HEK293 (cell line): ENCODE measurements at regions not wholly inside any gene's neighbourhood (a gene's known extent, or its start where the extent isn't known, plus 50 kb on each side); places are given as distances from the start of the nearest gene placed in this dataset.

Experiments
- CTCF ChIA-PET: fragments of 350-600 bp; formaldehyde crosslinking; extraction: SDS; loops from one replicate; lab custom pipeline; 2021; ENCODE audit warnings: antibody characterized with exemption; lab: Yijun Ruan, JAX
- POLR2A ChIA-PET: fragments of 300-600 bp; formaldehyde crosslinking; extraction: SDS; loops from one replicate; lab custom pipeline; 2020; ENCODE audit warnings: antibody characterized with exemption, inconsistent platforms; lab: Yijun Ruan, JAX
- H3K27ac ChIP-seq: fragments of 200-500 bp; sonication (Bioruptor generic); 2 replicates; pipeline ENCODE4 v1.5.1; 2014; ENCODE audit warnings: low read depth, low read length, control low read depth, inconsistent platforms; ENCODE audit errors: extremely low read depth
- H3K36me3 ChIP-seq, 2 experiments: fragments of 200-500 bp in 1 of 2; sonication (Bioruptor generic) in 1 of 2; 1 replicate in 1 of 2; 2 replicates in 1 of 2; pipeline ENCODE4 v1.5.1; 2014 to 2017; ENCODE audit warnings: inconsistent platforms in 2 of 2, low read length in 2 of 2; ENCODE audit not compliant: control insufficient read depth in 2 of 2, insufficient read depth in 1 of 2
- H3K4me1 ChIP-seq: fragments of 200-500 bp; sonication (Bioruptor generic); 2 replicates; pipeline ENCODE4 v1.5.1; 2014; ENCODE audit warnings: mild to moderate bottlenecking, low read length, inconsistent platforms; ENCODE audit not compliant: control insufficient read depth, insufficient read depth
- H3K4me3 ChIP-seq: 2 replicates; pipeline ENCODE4 v1.5.1; 2011; ENCODE audit warnings: low read depth, mild to moderate bottlenecking, control low read depth, low read length, moderate library complexity
- H3K9me3 ChIP-seq: fragments of 200-500 bp; sonication (Bioruptor generic); 2 replicates; pipeline ENCODE4 v1.5.1; 2014; ENCODE audit warnings: low read depth, low read length, inconsistent platforms; ENCODE audit not compliant: control insufficient read depth, insufficient read depth
- ELK4 ChIP-seq: IDR thresholded peaks from 2 replicates; pipeline ENCODE4 v1.6.1; 2011; ENCODE audit warnings: mild to moderate bottlenecking, low read depth, low read length, borderline replicate concordance
- GLI4 ChIP-seq: fragments of 450-650 bp; formaldehyde crosslinking; IDR thresholded peaks from 2 replicates; pipeline ENCODE4 v1.5.1; 2016; ENCODE audit warnings: missing biosample characterization, missing genetic modification characterization
- GLIS1 ChIP-seq: fragments of 450-650 bp; formaldehyde crosslinking; IDR thresholded peaks from 2 replicates; pipeline ENCODE4 v1.5.1; 2016; ENCODE audit warnings: missing biosample characterization, missing genetic modification characterization
- HOXD13 ChIP-seq: sonication (generic); formaldehyde crosslinking; IDR thresholded peaks from 2 replicates; pipeline ENCODE4 v1.8.0; 2022; ENCODE audit warnings: missing genetic modification reagents, borderline replicate concordance
- INSM2 ChIP-seq: fragments of 450-650 bp; formaldehyde crosslinking; IDR thresholded peaks from 2 replicates; pipeline ENCODE4 v1.5.1; 2016; ENCODE audit warnings: missing biosample characterization, missing genetic modification characterization
- KLF1 ChIP-seq: fragments of 450-650 bp; formaldehyde crosslinking; IDR thresholded peaks from 2 replicates; pipeline ENCODE4 v1.5.1; 2016; ENCODE audit warnings: missing biosample characterization, missing genetic modification characterization
- SCRT1 ChIP-seq: fragments of 450-650 bp; formaldehyde crosslinking; IDR thresholded peaks from 2 replicates; pipeline ENCODE4 v1.5.1; 2016; ENCODE audit warnings: missing biosample characterization, missing genetic modification characterization, borderline replicate concordance
- ZBTB1 ChIP-seq: fragments of 450-650 bp; formaldehyde crosslinking; IDR thresholded peaks from 2 replicates; pipeline ENCODE4 v1.5.1; 2016; ENCODE audit warnings: missing biosample characterization, missing genetic modification characterization
- ZFP3 ChIP-seq: fragments of 450-650 bp; formaldehyde crosslinking; IDR thresholded peaks from 2 replicates; pipeline ENCODE4 v1.5.1; 2016; ENCODE audit warnings: low read depth, missing biosample characterization, missing genetic modification characterization
- ZNF114 ChIP-seq: fragments of 450-650 bp; formaldehyde crosslinking; IDR thresholded peaks from 2 replicates; pipeline ENCODE4 v1.5.0; 2017; ENCODE audit warnings: missing biosample characterization, missing genetic modification characterization
- ZNF121 ChIP-seq: fragments of 450-650 bp; formaldehyde crosslinking; IDR thresholded peaks from 2 replicates; pipeline ENCODE4 v1.5.1; 2016; ENCODE audit warnings: missing biosample characterization, missing genetic modification characterization
- ZNF214 ChIP-seq: fragments of 450-650 bp; formaldehyde crosslinking; IDR thresholded peaks from 2 replicates; pipeline ENCODE4 v1.5.1; 2017; ENCODE audit warnings: missing biosample characterization, mild to moderate bottlenecking, missing genetic modification characterization, borderline replicate concordance
- ZNF239 ChIP-seq: fragments of 450-650 bp; formaldehyde crosslinking; IDR thresholded peaks from 2 replicates; pipeline ENCODE4 v1.5.1; 2016; ENCODE audit warnings: missing biosample characterization, missing genetic modification characterization
- ZNF280C ChIP-seq: fragments of 450-650 bp; formaldehyde crosslinking; IDR thresholded peaks from 2 replicates; pipeline ENCODE4 v1.5.1; 2016; ENCODE audit warnings: missing biosample characterization, missing genetic modification characterization
- ZNF335 ChIP-seq: fragments of 450-650 bp; formaldehyde crosslinking; conservative IDR thresholded peaks from 2 replicates; pipeline ENCODE4 v1.5.1; 2016; ENCODE audit warnings: missing biosample characterization, missing genetic modification characterization
- ZNF37A ChIP-seq: fragments of 450-650 bp; IDR thresholded peaks from 2 replicates; pipeline ENCODE4 v1.5.1; 2018; ENCODE audit warnings: missing biosample characterization, missing genetic modification characterization
- ZNF426 ChIP-seq: fragments of 450-650 bp; formaldehyde crosslinking; IDR thresholded peaks from 2 replicates; pipeline ENCODE4 v1.5.1; 2017; ENCODE audit warnings: missing biosample characterization, missing genetic modification characterization, mild to moderate bottlenecking, inconsistent platforms, moderate library complexity
- ZNF549 ChIP-seq: fragments of 450-650 bp; IDR thresholded peaks from 2 replicates; pipeline ENCODE4 v1.5.1; 2018; ENCODE audit warnings: missing biosample characterization, missing genetic modification characterization, mild to moderate bottlenecking, inconsistent platforms, moderate library complexity
- ZNF623 ChIP-seq: fragments of 450-650 bp; formaldehyde crosslinking; IDR thresholded peaks from 2 replicates; pipeline ENCODE4 v1.5.1; 2016; ENCODE audit warnings: missing biosample characterization, missing genetic modification characterization
- ZNF624 ChIP-seq: fragments of 450-650 bp; formaldehyde crosslinking; IDR thresholded peaks from 2 replicates; pipeline ENCODE4 v1.5.1; 2017; ENCODE audit warnings: missing biosample characterization, missing genetic modification characterization
- ZNF785 ChIP-seq: fragments of 450-650 bp; formaldehyde crosslinking; IDR thresholded peaks from 2 replicates; pipeline ENCODE4 v1.5.1; 2016; ENCODE audit warnings: missing biosample characterization, missing genetic modification characterization
- TF ChIP-seq, protein P1 (sequence below): fragments of 450-650 bp; formaldehyde crosslinking; IDR thresholded peaks from 2 replicates; pipeline ENCODE4 v1.5.1; 2016; ENCODE audit warnings: missing biosample characterization, missing genetic modification characterization, low read depth
- TF ChIP-seq, protein P2 (sequence below): fragments of 450-650 bp; formaldehyde crosslinking; IDR thresholded peaks from 2 replicates; pipeline ENCODE4 v1.5.1; 2016; ENCODE audit warnings: missing biosample characterization, missing genetic modification characterization
- TF ChIP-seq, protein P3 (sequence below): fragments of 450-650 bp; formaldehyde crosslinking; IDR thresholded peaks from 2 replicates; pipeline ENCODE4 v1.5.1; 2017; ENCODE audit warnings: missing biosample characterization, mild to moderate bottlenecking, missing genetic modification characterization, moderate library complexity

- ChIA-PET CTCF (interaction anchor here (0.7 to 1.4 kb wide), 2 partner anchors 379 to 458 kb away, joined by 3 read pairs; no protein-coding TSS in a partner anchor), POLR2A (no interaction called here)
- Histone ChIP-seq H3K4me1 (no peaks in the 10 kb centered on the region), H3K9me3 (no peaks in the 10 kb centered on the region), H3K4me3 (no peak overlapping the region), H3K27ac (no peak overlapping the region), H3K36me3 (no peaks in the 10 kb centered on the region)
- TF ChIP-seq, protein P1, sequence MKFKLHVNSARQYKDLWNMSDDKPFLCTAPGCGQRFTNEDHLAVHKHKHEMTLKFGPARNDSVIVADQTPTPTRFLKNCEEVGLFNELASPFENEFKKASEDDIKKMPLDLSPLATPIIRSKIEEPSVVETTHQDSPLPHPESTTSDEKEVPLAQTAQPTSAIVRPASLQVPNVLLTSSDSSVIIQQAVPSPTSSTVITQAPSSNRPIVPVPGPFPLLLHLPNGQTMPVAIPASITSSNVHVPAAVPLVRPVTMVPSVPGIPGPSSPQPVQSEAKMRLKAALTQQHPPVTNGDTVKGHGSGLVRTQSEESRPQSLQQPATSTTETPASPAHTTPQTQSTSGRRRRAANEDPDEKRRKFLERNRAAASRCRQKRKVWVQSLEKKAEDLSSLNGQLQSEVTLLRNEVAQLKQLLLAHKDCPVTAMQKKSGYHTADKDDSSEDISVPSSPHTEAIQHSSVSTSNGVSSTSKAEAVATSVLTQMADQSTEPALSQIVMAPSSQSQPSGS (tag by site-specific recombination): no peak
- TF ChIP-seq GLI4 (tag by site-specific recombination): no peak
- TF ChIP-seq HOXD13: no peak
- TF ChIP-seq ZNF785 (tag by site-specific recombination): no peak
- no peak for TF ChIP-seq ZFP3 (tag by site-specific recombination)
- no peak for TF ChIP-seq ZNF280C (tag by site-specific recombination)
- TF ChIP-seq ZNF623 (tag by site-specific recombination): no peak
- TF ChIP-seq GLIS1: no peak
Observed at GRCh38 chr6:122859676-122860075, 70.6 kb downstream of the SMPDL3A start.

GRCh38 chr6:122861594-122861993 lies 72.5 kb downstream of the SMPDL3A start:
- CTCF ChIA-PET: interaction anchor here (0.6 to 0.8 kb wide), 3 partner anchors 9 to 886 kb away, joined by 3 to 5 read pairs (median 3); no protein-coding TSS in a partner anchor

More at GRCh38 chr6:122861594-122861993, 72.5 kb downstream of the SMPDL3A start:
- TF ChIP-seq ZNF239 (tag by site-specific recombination): no peak
- no peak for TF ChIP-seq INSM2 (tag by site-specific recombination)
- no peak for TF ChIP-seq ZNF121 (tag by site-specific recombination)
- TF ChIP-seq ZNF624: no peak
- no peak for TF ChIP-seq ZBTB1 (tag by site-specific recombination)
- TF ChIP-seq ZNF335: no peak
- TF ChIP-seq ZNF37A (tag by site-specific recombination): no peak
- TF ChIP-seq, protein P2, sequence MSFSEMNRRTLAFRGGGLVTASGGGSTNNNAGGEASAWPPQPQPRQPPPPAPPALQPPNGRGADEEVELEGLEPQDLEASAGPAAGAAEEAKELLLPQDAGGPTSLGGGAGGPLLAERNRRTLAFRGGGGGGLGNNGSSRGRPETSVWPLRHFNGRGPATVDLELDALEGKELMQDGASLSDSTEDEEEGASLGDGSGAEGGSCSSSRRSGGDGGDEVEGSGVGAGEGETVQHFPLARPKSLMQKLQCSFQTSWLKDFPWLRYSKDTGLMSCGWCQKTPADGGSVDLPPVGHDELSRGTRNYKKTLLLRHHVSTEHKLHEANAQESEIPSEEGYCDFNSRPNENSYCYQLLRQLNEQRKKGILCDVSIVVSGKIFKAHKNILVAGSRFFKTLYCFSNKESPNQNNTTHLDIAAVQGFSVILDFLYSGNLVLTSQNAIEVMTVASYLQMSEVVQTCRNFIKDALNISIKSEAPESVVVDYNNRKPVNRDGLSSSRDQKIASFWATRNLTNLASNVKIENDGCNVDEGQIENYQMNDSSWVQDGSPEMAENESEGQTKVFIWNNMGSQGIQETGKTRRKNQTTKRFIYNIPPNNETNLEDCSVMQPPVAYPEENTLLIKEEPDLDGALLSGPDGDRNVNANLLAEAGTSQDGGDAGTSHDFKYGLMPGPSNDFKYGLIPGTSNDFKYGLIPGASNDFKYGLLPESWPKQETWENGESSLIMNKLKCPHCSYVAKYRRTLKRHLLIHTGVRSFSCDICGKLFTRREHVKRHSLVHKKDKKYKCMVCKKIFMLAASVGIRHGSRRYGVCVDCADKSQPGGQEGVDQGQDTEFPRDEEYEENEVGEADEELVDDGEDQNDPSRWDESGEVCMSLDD (tag by site-specific recombination): no peak
- TF ChIP-seq ELK4: no peak
- no peak for TF ChIP-seq ZNF114 (tag by site-specific recombination)
- no peak for TF ChIP-seq SCRT1
- TF ChIP-seq, protein P3, sequence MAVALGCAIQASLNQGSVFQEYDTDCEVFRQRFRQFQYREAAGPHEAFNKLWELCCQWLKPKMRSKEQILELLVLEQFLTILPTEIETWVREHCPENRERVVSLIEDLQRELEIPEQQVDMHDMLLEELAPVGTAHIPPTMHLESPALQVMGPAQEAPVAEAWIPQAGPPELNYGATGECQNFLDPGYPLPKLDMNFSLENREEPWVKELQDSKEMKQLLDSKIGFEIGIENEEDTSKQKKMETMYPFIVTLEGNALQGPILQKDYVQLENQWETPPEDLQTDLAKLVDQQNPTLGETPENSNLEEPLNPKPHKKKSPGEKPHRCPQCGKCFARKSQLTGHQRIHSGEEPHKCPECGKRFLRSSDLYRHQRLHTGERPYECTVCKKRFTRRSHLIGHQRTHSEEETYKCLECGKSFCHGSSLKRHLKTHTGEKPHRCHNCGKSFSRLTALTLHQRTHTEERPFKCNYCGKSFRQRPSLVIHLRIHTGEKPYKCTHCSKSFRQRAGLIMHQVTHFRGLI: no peak
- no peak for TF ChIP-seq ZNF426 (tag by site-specific recombination)
- TF ChIP-seq ZNF549 (tag by site-specific recombination): no peak
- TF ChIP-seq KLF1 (tag by site-specific recombination): no peak
- no peak for TF ChIP-seq ZNF214
- H3K4me3 ChIP-seq: no peak overlapping the region
- H3K27ac ChIP-seq: no peak overlapping the region
- POLR2A ChIA-PET: no interaction called here
- no peaks in the 10 kb centered on the region for H3K36me3 ChIP-seq
- no peaks in the 10 kb centered on the region for H3K4me1 ChIP-seq
- H3K9me3 ChIP-seq: no peaks in the 10 kb centered on the region
